ENCODE measurements at regions not wholly inside any gene's neighbourhood (a gene's known extent, or its start where the extent isn't known, plus 50 kb on each side); places are given as distances from the start of the nearest gene placed in this dataset.

- no peak for TF ChIP-seq USF2 (IDR thresholded peaks at IDR 0.05; ENCODE audit: low read length)
- TF ChIP-seq ATF3 (IDR thresholded peaks at IDR 0.05; ENCODE audit: insufficient read depth, low read depth, low read length): no peak
- no peak for TF ChIP-seq JUND (IDR thresholded peaks at IDR 0.05; ENCODE audit: low read length)
- no peak for TF ChIP-seq RNF2 (IDR thresholded peaks at IDR 0.05; ENCODE audit: borderline replicate concordance, low read depth, low read length, missing control alignments, poor library complexity, severe bottlenecking)
- TF ChIP-seq SIN3A (conservative IDR thresholded peaks at IDR 0.05 in 1 of 2, IDR thresholded peaks at IDR 0.05 in 1 of 2; ENCODE audit: low read depth in 1 of 2, low read length in 2 of 2): no peak
Measured at GRCh38 chr1:11596295-11596694, 57.9 kb downstream of the FBXO2 start (continued).

Measured in H1 (cell line).